ENCODE measurements at regions not wholly inside any gene's neighbourhood (a gene's known extent, or its start where the extent isn't known, plus 50 kb on each side); places are given as distances from the start of the nearest gene placed in this dataset.
"Not testable (repeated sequence)": the region's sequence is repeated elsewhere in the genome, so short reads cannot be mapped to it uniquely, and the experiment has no call there.

DNA sequence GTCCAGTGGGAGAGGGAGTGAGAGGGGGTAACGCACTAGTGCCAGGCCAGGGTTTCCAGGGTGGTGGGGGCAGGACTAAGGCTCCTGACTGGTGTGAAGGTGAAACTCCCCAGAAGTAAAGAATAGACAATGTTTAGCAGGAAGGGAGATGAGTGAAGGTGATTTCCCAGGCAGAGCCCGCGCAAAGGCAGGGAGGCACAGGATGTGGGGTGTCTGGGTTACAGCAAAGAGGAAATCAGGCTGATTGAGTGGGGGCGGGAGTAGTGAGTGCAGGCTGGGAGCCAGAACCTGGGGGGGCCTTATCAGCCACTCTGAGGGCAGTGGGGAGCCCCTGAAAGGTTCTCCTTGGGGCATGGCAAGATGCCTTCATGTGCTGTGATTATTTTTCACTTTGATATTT lies 167.5 kb downstream of the UTP18 start:
- intact Hi-C loops (cut with micrococcal nuclease): no loop called here
- peak overlapping the region in 1 of 2 donors; percentile 59 for H3K27ac Mint-ChIP-seq
- 6% methylated on average over 4 of the region's 4 CpGs for WGBS (ENCODE audit: insufficient coverage)
- ATAC-seq (peak in 2 of 3 donors; percentile 63 to 82), DNase-seq (peak in 1 of 2 donors; percentile 90)
- H3K36me3 ChIP-seq (ENCODE audit: control insufficient read depth, insufficient read depth, low read length): no peaks in the 10 kb centered on the region
- H3K9me3 ChIP-seq (ENCODE audit: control insufficient read depth, insufficient read depth, low read length): no peaks in the 10 kb centered on the region
- no peaks in the 10 kb centered on the region for H3K9me3 Mint-ChIP-seq
- TF ChIP-seq, protein P1, sequence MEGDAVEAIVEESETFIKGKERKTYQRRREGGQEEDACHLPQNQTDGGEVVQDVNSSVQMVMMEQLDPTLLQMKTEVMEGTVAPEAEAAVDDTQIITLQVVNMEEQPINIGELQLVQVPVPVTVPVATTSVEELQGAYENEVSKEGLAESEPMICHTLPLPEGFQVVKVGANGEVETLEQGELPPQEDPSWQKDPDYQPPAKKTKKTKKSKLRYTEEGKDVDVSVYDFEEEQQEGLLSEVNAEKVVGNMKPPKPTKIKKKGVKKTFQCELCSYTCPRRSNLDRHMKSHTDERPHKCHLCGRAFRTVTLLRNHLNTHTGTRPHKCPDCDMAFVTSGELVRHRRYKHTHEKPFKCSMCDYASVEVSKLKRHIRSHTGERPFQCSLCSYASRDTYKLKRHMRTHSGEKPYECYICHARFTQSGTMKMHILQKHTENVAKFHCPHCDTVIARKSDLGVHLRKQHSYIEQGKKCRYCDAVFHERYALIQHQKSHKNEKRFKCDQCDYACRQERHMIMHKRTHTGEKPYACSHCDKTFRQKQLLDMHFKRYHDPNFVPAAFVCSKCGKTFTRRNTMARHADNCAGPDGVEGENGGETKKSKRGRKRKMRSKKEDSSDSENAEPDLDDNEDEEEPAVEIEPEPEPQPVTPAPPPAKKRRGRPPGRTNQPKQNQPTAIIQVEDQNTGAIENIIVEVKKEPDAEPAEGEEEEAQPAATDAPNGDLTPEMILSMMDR (IDR thresholded peaks at IDR 0.05): no peak
- H3K27me3 ChIP-seq (ENCODE audit: control insufficient read depth, insufficient read depth, low read length): no peaks in the 10 kb centered on the region
- no peaks in the 10 kb centered on the region for H3K36me3 Mint-ChIP-seq
- no peak overlapping the region for H3K4me3 ChIP-seq (ENCODE audit: low read length)
- H3K4me1 ChIP-seq (ENCODE audit: control insufficient read depth, insufficient read depth, low read length): peaks cover 8% of the 10 kb centered on the region
- H3K27me3 Mint-ChIP-seq (ENCODE audit: low read depth in 2 of 2): peaks cover under 1 to 9% of the 10 kb centered on the region in 2 donors
- peaks cover 8% of the 10 kb centered on the region in 2 donors for H3K4me1 Mint-ChIP-seq
- no peak overlapping the region for H3K27ac ChIP-seq (ENCODE audit: low read length)
- H3K4me3 Mint-ChIP-seq: no peak overlapping the region

DNA sequence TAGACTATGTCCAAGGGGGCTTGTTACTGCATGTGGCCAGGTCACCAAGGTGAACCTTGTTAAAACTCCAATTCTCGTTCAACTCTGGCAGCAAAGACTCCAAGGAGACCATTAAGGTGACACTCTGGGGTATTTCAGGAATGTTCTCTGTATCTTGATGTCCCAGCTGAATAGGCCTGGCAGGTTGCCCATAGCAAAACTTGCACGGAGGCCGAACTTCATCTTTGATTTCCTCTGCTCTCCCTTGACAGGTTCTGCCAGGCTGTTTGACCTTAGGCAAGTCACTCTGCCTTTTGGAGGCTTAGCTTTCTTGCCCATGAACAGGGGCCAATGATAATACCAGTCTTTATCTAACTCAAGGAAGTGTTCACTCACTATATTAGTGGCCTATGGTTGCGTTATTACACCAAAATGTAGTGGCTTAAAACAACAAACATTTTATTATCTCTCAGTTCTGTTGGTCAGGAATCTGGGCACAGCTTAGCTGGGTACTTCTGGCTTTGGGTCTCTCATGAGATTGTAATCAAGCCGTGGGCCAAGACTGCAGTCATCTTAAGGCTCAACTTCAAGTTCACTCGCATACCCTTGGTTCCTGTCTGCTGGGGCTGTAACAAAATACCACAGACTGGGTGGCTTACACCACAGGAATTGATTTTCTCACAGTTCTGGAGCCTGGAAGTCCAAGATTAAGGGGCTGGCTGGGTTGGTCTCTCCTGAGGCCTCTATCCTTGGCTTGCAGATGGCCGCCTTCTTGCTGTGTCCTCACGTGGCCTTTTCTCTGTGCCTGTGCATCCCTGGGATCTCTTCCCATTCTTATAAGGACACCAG lies 168.5 kb downstream of the UTP18 start:
- Histone ChIP-seq H3K4me3 (ENCODE audit: low read length) (no peak overlapping the region), H3K9me3 (ENCODE audit: control insufficient read depth, insufficient read depth, low read length) (no peaks in the 10 kb centered on the region), H3K27me3 (ENCODE audit: control insufficient read depth, insufficient read depth, low read length) (no peaks in the 10 kb centered on the region), H3K36me3 (ENCODE audit: control insufficient read depth, insufficient read depth, low read length) (no peaks in the 10 kb centered on the region), H3K4me1 (ENCODE audit: control insufficient read depth, insufficient read depth, low read length) (peaks cover 8% of the 10 kb centered on the region), H3K27ac (ENCODE audit: low read length) (no peak overlapping the region)
- intact Hi-C loops (cut with micrococcal nuclease): no loop called here
- 73% methylated on average over 8 of the region's 8 CpGs for WGBS (ENCODE audit: insufficient coverage)
- Mint-ChIP-seq H3K9me3 (no peaks in the 10 kb centered on the region), H3K4me3 (no peak overlapping the region), H3K27ac (no peak overlapping the region), H3K27me3 (ENCODE audit: low read depth in 2 of 2) (peaks cover 0 to 6% of the 10 kb centered on the region in 2 donors), H3K4me1 (peaks cover 8% of the 10 kb centered on the region in 2 donors), H3K36me3 (no peaks in the 10 kb centered on the region)
- no peak for ATAC-seq
- TF ChIP-seq, protein P1 (IDR thresholded peaks at IDR 0.05): no peak
- DNase-seq: peak in 1 of 2 donors; percentile 51

DNA sequence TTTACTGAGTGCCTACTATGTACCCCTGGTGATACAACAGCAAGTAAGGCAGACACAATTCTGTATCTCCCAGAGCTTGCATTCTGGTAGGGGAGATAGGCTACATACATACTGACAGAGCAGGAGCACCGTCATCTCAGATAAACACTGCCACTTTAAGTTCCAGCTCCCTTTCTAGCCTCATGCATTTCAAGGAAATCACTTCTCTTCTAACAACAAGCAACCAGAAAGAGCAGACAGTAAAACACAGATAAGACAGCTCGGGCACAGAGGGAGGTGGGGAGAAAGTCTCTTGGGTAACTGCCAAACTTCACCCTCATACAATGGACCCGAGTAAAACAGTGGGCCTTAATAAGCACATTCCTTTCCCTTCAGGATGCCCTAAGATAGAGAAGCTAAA lies 169.6 kb downstream of the UTP18 start:
- H3K4me1 Mint-ChIP-seq; H3K4me1 ChIP-seq (ENCODE audit: control insufficient read depth, insufficient read depth, low read length); H3K27me3 ChIP-seq (ENCODE audit: control insufficient read depth, insufficient read depth, low read length); H3K9me3 Mint-ChIP-seq; H3K4me3 Mint-ChIP-seq; ATAC-seq; H3K27ac ChIP-seq (ENCODE audit: low read length); H3K27ac Mint-ChIP-seq; H3K36me3 Mint-ChIP-seq; H3K4me3 ChIP-seq (ENCODE audit: low read length); H3K9me3 ChIP-seq (ENCODE audit: control insufficient read depth, insufficient read depth, low read length); intact Hi-C loops (cut with micrococcal nuclease); H3K36me3 ChIP-seq (ENCODE audit: control insufficient read depth, insufficient read depth, low read length): not testable (repeated sequence)
- DNase-seq: peak in 1 of 2 donors; percentile 37
- peaks cover 0 to 10% of the 10 kb centered on the region in 2 donors for H3K27me3 Mint-ChIP-seq (ENCODE audit: low read depth in 2 of 2)
- WGBS (ENCODE audit: insufficient coverage): 100% methylated on average over 2 of the region's 3 CpGs

DNA sequence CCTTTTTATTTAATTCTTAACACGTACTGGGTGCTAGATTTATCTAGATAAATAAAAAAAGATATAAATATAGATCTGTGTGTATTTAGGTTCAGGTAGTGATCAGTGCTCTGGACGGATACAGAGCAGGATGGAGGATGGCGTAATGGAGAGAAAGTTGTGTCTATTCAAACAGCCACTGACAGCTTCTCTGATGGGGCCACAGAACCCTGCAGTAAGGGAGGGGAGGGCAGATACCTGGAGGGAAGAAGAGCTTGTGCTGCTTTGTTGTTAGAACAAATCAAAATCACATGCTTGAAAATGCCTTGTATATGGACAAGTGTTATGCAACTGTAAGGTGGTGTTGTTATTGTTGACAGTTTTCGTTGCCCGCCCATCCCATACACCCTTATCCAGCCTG lies 170.2 kb downstream of the UTP18 start:
- Mint-ChIP-seq H3K9me3 (no peaks in the 10 kb centered on the region), H3K27ac (no peak overlapping the region), H3K27me3 (ENCODE audit: low read depth in 2 of 2) (peaks cover 0 to 10% of the 10 kb centered on the region in 2 donors), H3K4me3 (no peak overlapping the region), H3K36me3 (no peaks in the 10 kb centered on the region), H3K4me1 (peaks cover 8% of the 10 kb centered on the region in 2 donors)
- DNase-seq (peak in 1 of 2 donors; percentile 54), ATAC-seq (no peak)
- Histone ChIP-seq H3K4me3 (ENCODE audit: low read length) (no peak overlapping the region), H3K27ac (ENCODE audit: low read length) (no peak overlapping the region), H3K9me3 (ENCODE audit: control insufficient read depth, insufficient read depth, low read length) (no peaks in the 10 kb centered on the region), H3K4me1 (ENCODE audit: control insufficient read depth, insufficient read depth, low read length) (peaks cover 8% of the 10 kb centered on the region), H3K36me3 (ENCODE audit: control insufficient read depth, insufficient read depth, low read length) (no peaks in the 10 kb centered on the region), H3K27me3 (ENCODE audit: control insufficient read depth, insufficient read depth, low read length) (no peaks in the 10 kb centered on the region)
- TF ChIP-seq, protein P1 (IDR thresholded peaks at IDR 0.05): no peak
- intact Hi-C loops (cut with micrococcal nuclease): no loop called here
- 94% methylated on average over 2 of the region's 5 CpGs for WGBS (ENCODE audit: insufficient coverage)

Data from natural killer cell (primary cell).